ENCODE measurements at regions not wholly inside any gene's neighbourhood (a gene's known extent, or its start where the extent isn't known, plus 50 kb on each side); places are given as distances from the start of the nearest gene placed in this dataset.

DNA sequence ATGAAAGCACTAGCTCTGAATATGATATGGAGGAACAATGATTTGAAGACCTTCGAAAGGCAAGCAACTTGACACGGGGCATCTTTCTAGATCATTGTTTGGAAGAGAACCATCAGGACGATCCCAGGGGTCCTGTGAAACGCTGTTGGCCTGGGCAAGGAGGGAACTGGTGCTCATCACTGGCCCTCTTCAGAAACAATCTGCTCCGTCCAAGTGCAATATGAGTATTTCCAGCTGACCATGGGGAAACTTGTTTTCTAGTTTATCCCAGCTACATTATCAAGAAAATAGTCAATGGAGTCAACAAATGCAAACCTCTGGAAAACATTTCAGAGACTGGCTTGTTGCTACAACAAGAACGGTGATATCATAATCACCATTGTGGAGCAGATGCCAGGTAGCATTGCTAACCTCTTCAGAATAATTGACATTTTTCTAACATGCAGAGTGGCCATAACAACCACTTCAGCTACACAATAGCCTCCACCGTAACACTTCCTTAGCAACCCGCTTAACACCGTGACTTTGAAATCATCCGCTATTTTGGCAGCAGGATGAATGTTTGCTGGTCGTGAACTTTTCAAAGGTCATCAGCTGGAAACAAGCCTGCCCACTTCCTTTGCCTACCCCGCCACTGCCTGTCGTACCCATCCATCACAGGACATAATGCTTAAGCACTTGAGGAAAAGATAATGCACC, 112.0 kb upstream of the PDE10A start:
- Mint-ChIP-seq H3K27me3 (ENCODE audit: low read depth, poor library complexity) (peaks cover 23% of the 10 kb centered on the region), H3K36me3 (ENCODE audit: low read depth) (no peaks in the 10 kb centered on the region), H3K4me3 (no peak overlapping the region), H3K9me3 (no peaks in the 10 kb centered on the region), H3K4me1 (peaks cover 55% of the 10 kb centered on the region), H3K27ac (peak overlapping the region; percentile 96)
- TF ChIP-seq, protein P1, sequence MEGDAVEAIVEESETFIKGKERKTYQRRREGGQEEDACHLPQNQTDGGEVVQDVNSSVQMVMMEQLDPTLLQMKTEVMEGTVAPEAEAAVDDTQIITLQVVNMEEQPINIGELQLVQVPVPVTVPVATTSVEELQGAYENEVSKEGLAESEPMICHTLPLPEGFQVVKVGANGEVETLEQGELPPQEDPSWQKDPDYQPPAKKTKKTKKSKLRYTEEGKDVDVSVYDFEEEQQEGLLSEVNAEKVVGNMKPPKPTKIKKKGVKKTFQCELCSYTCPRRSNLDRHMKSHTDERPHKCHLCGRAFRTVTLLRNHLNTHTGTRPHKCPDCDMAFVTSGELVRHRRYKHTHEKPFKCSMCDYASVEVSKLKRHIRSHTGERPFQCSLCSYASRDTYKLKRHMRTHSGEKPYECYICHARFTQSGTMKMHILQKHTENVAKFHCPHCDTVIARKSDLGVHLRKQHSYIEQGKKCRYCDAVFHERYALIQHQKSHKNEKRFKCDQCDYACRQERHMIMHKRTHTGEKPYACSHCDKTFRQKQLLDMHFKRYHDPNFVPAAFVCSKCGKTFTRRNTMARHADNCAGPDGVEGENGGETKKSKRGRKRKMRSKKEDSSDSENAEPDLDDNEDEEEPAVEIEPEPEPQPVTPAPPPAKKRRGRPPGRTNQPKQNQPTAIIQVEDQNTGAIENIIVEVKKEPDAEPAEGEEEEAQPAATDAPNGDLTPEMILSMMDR (IDR thresholded peaks at IDR 0.05), result no peak
- peak; percentile 51 for DNase-seq

DNA sequence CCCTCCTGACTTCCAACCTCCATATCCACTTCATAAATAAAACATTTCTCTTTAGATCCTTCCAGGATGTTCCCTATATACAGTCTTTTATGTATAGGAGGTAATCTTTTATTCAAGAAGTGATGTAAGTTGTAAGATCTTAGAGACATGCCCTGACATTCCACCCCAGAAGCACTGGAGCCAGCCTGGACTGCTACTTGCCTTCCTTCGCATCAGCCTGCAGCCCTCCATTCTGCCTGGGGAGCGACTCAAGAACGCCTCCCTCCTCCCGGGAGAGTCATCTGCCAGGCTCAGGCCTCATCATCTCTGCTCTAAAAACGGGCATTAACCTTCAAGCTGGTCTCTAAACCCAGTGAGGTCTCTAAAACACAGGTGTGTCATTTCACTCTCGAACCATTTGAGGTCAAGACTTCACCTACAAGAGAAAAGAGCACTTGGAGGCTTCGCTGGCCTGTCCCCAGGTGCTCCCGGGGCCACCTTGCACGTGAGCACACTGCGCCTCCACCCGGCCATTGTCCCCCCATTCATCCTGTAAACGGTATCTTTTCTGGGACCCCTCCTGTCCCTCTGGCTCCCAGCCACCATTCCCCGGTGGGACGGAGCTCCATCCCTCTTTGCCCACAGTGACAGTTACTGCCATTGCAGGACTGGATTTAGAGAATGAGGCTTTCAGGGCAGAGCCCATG, 107.5 kb upstream of the PDE10A start:
- TF ChIP-seq, protein P1 (IDR thresholded peaks at IDR 0.05), result no peak
- peaks cover 4% of the 10 kb centered on the region for H3K9me3 Mint-ChIP-seq
- peaks cover 45% of the 10 kb centered on the region for H3K4me1 Mint-ChIP-seq
- H3K27me3 Mint-ChIP-seq (ENCODE audit: low read depth, poor library complexity), result peaks cover 18% of the 10 kb centered on the region
- no peak for DNase-seq
- H3K36me3 Mint-ChIP-seq (ENCODE audit: low read depth), result no peaks in the 10 kb centered on the region
- no peak overlapping the region for H3K4me3 Mint-ChIP-seq
- peak overlapping the region; percentile 38 for H3K27ac Mint-ChIP-seq

DNA sequence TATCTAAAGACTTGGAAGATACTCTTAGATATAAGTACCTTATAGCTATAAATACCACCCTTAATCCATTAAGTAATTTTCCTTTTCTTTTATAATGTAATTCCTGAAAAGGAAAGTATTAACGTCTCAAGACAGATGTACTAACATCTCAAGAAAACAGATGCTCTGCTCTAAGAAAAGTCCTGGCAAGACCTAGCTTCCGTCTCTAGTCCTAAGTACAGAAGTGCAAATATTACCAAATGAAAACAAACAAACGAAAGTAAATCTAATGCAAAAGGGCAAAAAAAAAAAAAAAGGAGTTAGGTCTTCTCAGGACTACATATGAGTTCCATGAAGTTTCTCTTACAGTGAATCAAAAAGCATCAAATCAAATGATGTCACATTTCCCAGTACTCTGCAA, 106.8 kb upstream of the PDE10A start:
- Mint-ChIP-seq H3K27ac (no peak overlapping the region), H3K27me3 (ENCODE audit: low read depth, poor library complexity) (peaks cover 18% of the 10 kb centered on the region), H3K4me3 (no peak overlapping the region), H3K4me1 (peaks cover 39% of the 10 kb centered on the region), H3K9me3 (peaks cover 4% of the 10 kb centered on the region), H3K36me3 (ENCODE audit: low read depth) (no peaks in the 10 kb centered on the region)
- DNase-seq, result no peak
- TF ChIP-seq, protein P1 (IDR thresholded peaks at IDR 0.05), result no peak

DNA sequence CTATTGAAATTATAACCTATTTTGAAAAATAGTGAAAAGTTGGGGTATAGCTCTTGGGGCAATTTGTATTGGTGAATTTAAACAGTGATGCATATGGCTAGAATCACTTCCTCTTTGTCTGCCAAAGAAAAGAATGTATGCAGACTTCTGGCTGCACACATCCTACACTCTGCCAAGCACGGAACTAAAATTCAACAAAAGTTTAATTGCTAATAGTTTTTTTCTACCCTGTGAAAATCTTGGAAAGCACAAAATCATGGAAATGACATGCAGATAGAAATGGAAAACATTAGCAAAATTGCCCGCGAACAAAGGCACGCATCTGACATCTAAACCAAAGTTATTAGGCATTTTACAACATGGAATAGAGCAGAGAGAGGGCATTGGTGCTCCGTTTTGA, 106.4 kb upstream of the PDE10A start:
- H3K4me1 Mint-ChIP-seq, result peaks cover 40% of the 10 kb centered on the region
- peaks cover 8% of the 10 kb centered on the region for H3K9me3 Mint-ChIP-seq
- no peaks in the 10 kb centered on the region for H3K36me3 Mint-ChIP-seq (ENCODE audit: low read depth)
- DNase-seq, result no peak
- H3K4me3 Mint-ChIP-seq, result no peak overlapping the region
- no peak overlapping the region for H3K27ac Mint-ChIP-seq
- H3K27me3 Mint-ChIP-seq (ENCODE audit: low read depth, poor library complexity), result peaks cover 18% of the 10 kb centered on the region
- TF ChIP-seq, protein P1 (IDR thresholded peaks at IDR 0.05), result no peak

DNA sequence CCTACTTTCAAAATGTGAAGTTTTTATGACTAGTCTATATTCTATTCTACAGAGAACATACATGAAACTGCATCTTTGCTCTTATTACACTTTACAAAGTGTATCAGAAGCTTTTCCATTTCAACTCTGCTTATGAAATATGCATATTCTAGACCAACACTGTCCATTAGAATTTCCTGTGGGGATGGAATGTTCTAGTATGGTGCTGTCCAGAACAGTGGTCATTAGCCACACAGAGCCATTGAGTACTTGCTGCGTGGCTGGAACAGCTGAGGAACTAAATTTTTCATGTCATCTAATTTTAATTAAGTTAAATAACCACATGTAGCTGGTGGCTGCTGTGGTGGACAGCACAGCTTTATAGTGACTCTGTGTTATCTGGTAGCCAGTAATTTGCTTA, 105.9 kb upstream of the PDE10A start:
- peaks cover 40% of the 10 kb centered on the region for H3K4me1 Mint-ChIP-seq
- no peak overlapping the region for H3K27ac Mint-ChIP-seq
- peaks cover 18% of the 10 kb centered on the region for H3K27me3 Mint-ChIP-seq (ENCODE audit: low read depth, poor library complexity)
- no peak for DNase-seq
- H3K36me3 Mint-ChIP-seq (ENCODE audit: low read depth), result no peaks in the 10 kb centered on the region
- peaks cover 10% of the 10 kb centered on the region for H3K9me3 Mint-ChIP-seq
- H3K4me3 Mint-ChIP-seq, result no peak overlapping the region
- TF ChIP-seq, protein P1 (IDR thresholded peaks at IDR 0.05), result no peak
